GM12878 (cell line): ENCODE measurements at regions not wholly inside any gene's neighbourhood (a gene's known extent, or its start where the extent isn't known, plus 50 kb on each side); places are given as distances from the start of the nearest gene placed in this dataset.

Experiments
- ATAC-seq: fragments of 200-7000 bp; cut with Tn5 transposase; 3 replicates; pipeline ENCODE4 v1.9.1; 2020; ENCODE audit warnings: mild to moderate bottlenecking, moderate library complexity
- BruUV-seq: library from RNA; stranded (reverse); fragments of 400-500 nt; replicated peaks from 2 replicates; lab custom pipeline; 2021; lab: Mats Ljungman, UMichigan
- CTCF ChIA-PET: fragments of 300-600 bp; sonication (Branson Sonifier 250); formaldehyde crosslinking; extraction: SDS; loops from one replicate; lab custom pipeline; 2021; ENCODE audit warnings: inconsistent platforms; lab: Yijun Ruan, JAX
- POLR2A ChIA-PET: fragments of 350-600 bp; formaldehyde crosslinking; extraction: SDS; loops from one replicate; lab custom pipeline; 2021; ENCODE audit warnings: inconsistent platforms; lab: Charles Lee
- RAD21 ChIA-PET: fragments of 300-600 bp; sonication (Branson Sonifier 250); formaldehyde crosslinking; loops from one replicate; lab custom pipeline; 2023; ENCODE audit warnings: antibody characterized with exemption; ENCODE audit not compliant: unreplicated experiment; lab: Charles Lee
- SMC1A ChIA-PET: fragments of 300-600 bp; sonication (Branson Sonifier 250); formaldehyde crosslinking; loops from one replicate; lab custom pipeline; 2023; ENCODE audit not compliant: unreplicated experiment, uncharacterized antibody; lab: Charles Lee
- DNase-seq: peaks from one replicate; pipeline ENCODE4 v3.0.0-alpha.2; 2011; ENCODE audit warnings: low read depth, low spot score
- FAIRE-seq: peaks from 3 replicates; lab custom pipeline; 2011; peaks lifted over from hg19 to GRCh38; lab: Jason Lieb, UNC
- H2AFZ ChIP-seq: 2 replicates; pipeline ENCODE4 v1.6.0; 2011; ENCODE audit warnings: low read depth, low read length, control low read depth; ENCODE audit not compliant: control insufficient read depth
- H3K27ac ChIP-seq: 2 replicates; pipeline ENCODE4 v1.5.1; 2011; ENCODE audit warnings: control low read depth; ENCODE audit not compliant: control insufficient read depth, insufficient read depth
- H3K27me3 ChIP-seq, 2 experiments: replicated peaks in 1 of 2; 2 replicates each; pipeline versions ENCODE4 v1.6.0 to v1.6.1; 2011; ENCODE audit warnings: low read length in 1 of 2; ENCODE audit not compliant: control insufficient read depth in 2 of 2, insufficient read depth in 2 of 2
- H3K36me3 ChIP-seq, 2 experiments: 2 replicates each; pipeline ENCODE4 v1.5.1; 2011; ENCODE audit warnings: low read length in 1 of 2; ENCODE audit not compliant: control insufficient read depth in 2 of 2, insufficient read depth in 2 of 2
- H3K4me1 ChIP-seq: 2 replicates; pipeline ENCODE4 v1.6.1; 2011; ENCODE audit warnings: mild to moderate bottlenecking, low read length, moderate library complexity, mixed read lengths; ENCODE audit not compliant: control insufficient read depth, insufficient read depth
- H3K4me2 ChIP-seq: 2 replicates; pipeline ENCODE4 v1.6.0; 2011; ENCODE audit warnings: control low read depth; ENCODE audit not compliant: control insufficient read depth, insufficient read depth
- H3K4me3 ChIP-seq: fragments of 200-600 bp; sonication (generic); 2 replicates; pipeline ENCODE4 v1.5.1; 2016
- H3K79me2 ChIP-seq: 2 replicates; pipeline ENCODE4 v1.6.0; 2011; ENCODE audit warnings: low read length; ENCODE audit not compliant: control insufficient read depth, insufficient read depth
- H3K9ac ChIP-seq: 2 replicates; pipeline ENCODE4 v1.8.0; 2011; ENCODE audit warnings: low read length, control low read depth, mixed read lengths; ENCODE audit not compliant: control insufficient read depth, insufficient read depth
- H3K9me3 ChIP-seq: replicated peaks from 3 replicates; pipeline ENCODE4 v1.5.1; 2011; ENCODE audit warnings: mild to moderate bottlenecking, low read length; ENCODE audit not compliant: control insufficient read depth, insufficient read depth
- H4K20me1 ChIP-seq: 2 replicates; pipeline ENCODE4 v1.6.0; 2011; ENCODE audit not compliant: control insufficient read depth, insufficient read depth
- CBX5 ChIP-seq: sonication (generic); IDR thresholded peaks from 2 replicates; pipeline ENCODE4 v1.6.1; 2016; ENCODE audit warnings: low read depth, moderate library complexity, mild to moderate bottlenecking, inconsistent platforms
- FOS ChIP-seq: IDR thresholded peaks from 3 replicates; pipeline ENCODE4 v1.6.1; 2011; ENCODE audit warnings: borderline replicate concordance; ENCODE audit not compliant: insufficient read length; ENCODE audit errors: extremely low read depth
- IKZF1 ChIP-seq: fragments of 450-650 bp; conservative IDR thresholded peaks from 2 replicates; pipeline ENCODE4 v1.6.1; 2017; ENCODE audit warnings: antibody characterized with exemption, mild to moderate bottlenecking
- MTA2 ChIP-seq: fragments of 450-650 bp; IDR thresholded peaks from 2 replicates; pipeline ENCODE4 v1.6.1; 2016; ENCODE audit warnings: low read depth, mild to moderate bottlenecking, moderate library complexity
- TARDBP ChIP-seq: IDR thresholded peaks from 2 replicates; pipeline ENCODE4 v1.6.1; 2016; ENCODE audit warnings: borderline replicate concordance
- ZNF384 ChIP-seq: IDR thresholded peaks from 2 replicates; pipeline ENCODE4 v1.6.1; 2012; ENCODE audit warnings: low read depth, mild to moderate bottlenecking, low read length, improper control_type of control experiment, borderline replicate concordance
- WGBS: methylation state at CpG from one replicate; pipeline ENCODE4 v1.1.6; 2016; ENCODE audit warnings: low lambda C conversion rate; ENCODE audit not compliant: insufficient replicate concordance, insufficient coverage; ENCODE audit errors: missing lambda C conversion rate; 5-methylcytosine and 5-hydroxymethylcytosine counted together
- in situ Hi-C: fragments of 300-500 bp; cut with MboI; formaldehyde crosslinking; loops from 9 replicates; pipeline ENCODE4 v1.14.3; 2018; ENCODE audit warnings: mixed read lengths
- intact Hi-C: fragments of 100-400 bp; cut with micrococcal nuclease; formaldehyde crosslinking; loops from one replicate; pipeline ENCODE4 v1.14.2; 2022; ENCODE audit not compliant: unreplicated experiment
- TF ChIP-seq, protein P1 (sequence below): fragments of 450-650 bp; IDR thresholded peaks from 2 replicates; pipeline ENCODE4 v1.6.1; 2016; ENCODE audit warnings: mild to moderate bottlenecking, moderate library complexity, borderline replicate concordance
- TF ChIP-seq, protein P2 (sequence below): fragments of 450-650 bp; formaldehyde crosslinking; IDR thresholded peaks from 2 replicates; pipeline ENCODE4 v1.4.0; 2020; ENCODE audit warnings: mild to moderate bottlenecking, moderate library complexity
- TF ChIP-seq, protein P3 (sequence below): IDR thresholded peaks from 2 replicates; pipeline ENCODE4 v1.6.1; 2011; ENCODE audit warnings: borderline replicate concordance, low read depth, mild to moderate bottlenecking, moderate library complexity, mixed read lengths, low read length; ENCODE audit not compliant: insufficient read depth; ENCODE audit errors: extremely low read length

- H3K27me3 ChIP-seq, result no peaks in the 10 kb centered on the region
- FAIRE-seq (no peak), DNase-seq (no peak), ATAC-seq (no peak)
- intact Hi-C loops, result no loop called here
- no peaks in the 10 kb centered on the region for H3K4me1 ChIP-seq
- H2AFZ ChIP-seq, result no peak overlapping the region
- SMC1A ChIA-PET, result interaction anchor here (0.6 to 0.9 kb wide), 2 partner anchors 70 to 207 kb away, joined by 3 read pairs; no protein-coding TSS in a partner anchor
- no peak overlapping the region for H3K4me2 ChIP-seq
- RAD21 ChIA-PET, result no interaction called here
- H3K27ac ChIP-seq, result no peak overlapping the region
- whole genome bisulfite sequencing, result 0% methylated on average over 4 of the region's 4 CpGs
- no peaks in the 10 kb centered on the region for H4K20me1 ChIP-seq
- H3K9ac ChIP-seq, result no peak overlapping the region
- in situ Hi-C loops, result no loop called here
- H3K36me3 ChIP-seq, result no peaks in the 10 kb centered on the region
- CTCF ChIA-PET, result no interaction called here
- H3K9me3 ChIP-seq, result no peaks in the 10 kb centered on the region
- no peak for TF ChIP-seq ZNF384
- no peak for TF ChIP-seq TARDBP
- TF ChIP-seq CBX5, result no peak
- TF ChIP-seq, protein P1, sequence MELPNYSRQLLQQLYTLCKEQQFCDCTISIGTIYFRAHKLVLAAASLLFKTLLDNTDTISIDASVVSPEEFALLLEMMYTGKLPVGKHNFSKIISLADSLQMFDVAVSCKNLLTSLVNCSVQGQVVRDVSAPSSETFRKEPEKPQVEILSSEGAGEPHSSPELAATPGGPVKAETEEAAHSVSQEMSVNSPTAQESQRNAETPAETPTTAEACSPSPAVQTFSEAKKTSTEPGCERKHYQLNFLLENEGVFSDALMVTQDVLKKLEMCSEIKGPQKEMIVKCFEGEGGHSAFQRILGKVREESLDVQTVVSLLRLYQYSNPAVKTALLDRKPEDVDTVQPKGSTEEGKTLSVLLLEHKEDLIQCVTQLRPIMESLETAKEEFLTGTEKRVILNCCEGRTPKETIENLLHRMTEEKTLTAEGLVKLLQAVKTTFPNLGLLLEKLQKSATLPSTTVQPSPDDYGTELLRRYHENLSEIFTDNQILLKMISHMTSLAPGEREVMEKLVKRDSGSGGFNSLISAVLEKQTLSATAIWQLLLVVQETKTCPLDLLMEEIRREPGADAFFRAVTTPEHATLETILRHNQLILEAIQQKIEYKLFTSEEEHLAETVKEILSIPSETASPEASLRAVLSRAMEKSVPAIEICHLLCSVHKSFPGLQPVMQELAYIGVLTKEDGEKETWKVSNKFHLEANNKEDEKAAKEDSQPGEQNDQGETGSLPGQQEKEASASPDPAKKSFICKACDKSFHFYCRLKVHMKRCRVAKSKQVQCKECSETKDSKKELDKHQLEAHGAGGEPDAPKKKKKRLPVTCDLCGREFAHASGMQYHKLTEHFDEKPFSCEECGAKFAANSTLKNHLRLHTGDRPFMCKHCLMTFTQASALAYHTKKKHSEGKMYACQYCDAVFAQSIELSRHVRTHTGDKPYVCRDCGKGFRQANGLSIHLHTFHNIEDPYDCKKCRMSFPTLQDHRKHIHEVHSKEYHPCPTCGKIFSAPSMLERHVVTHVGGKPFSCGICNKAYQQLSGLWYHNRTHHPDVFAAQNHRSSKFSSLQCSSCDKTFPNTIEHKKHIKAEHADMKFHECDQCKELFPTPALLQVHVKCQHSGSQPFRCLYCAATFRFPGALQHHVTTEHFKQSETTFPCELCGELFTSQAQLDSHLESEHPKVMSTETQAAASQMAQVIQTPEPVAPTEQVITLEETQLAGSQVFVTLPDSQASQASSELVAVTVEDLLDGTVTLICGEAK, result peak; percentile 70
- no peak overlapping the region for H3K4me3 ChIP-seq
- POLR2A ChIA-PET, result no interaction called here
- no TSS peak for BruUV-seq
- no peaks in the 10 kb centered on the region for H3K79me2 ChIP-seq
Measured at GRCh38 chr4:31755751-31756150, 1035.6 kb downstream of the PCDH7 start.

GRCh38 chr4:31768756-31769155 is 1048.6 kb downstream of the PCDH7 start:
- FAIRE-seq (no peak), DNase-seq (no peak), ATAC-seq (no peak)
- CTCF ChIA-PET, result no interaction called here
- H2AFZ ChIP-seq, result no peak overlapping the region
- SMC1A ChIA-PET, result no interaction called here
- H3K36me3 ChIP-seq, result no peaks in the 10 kb centered on the region
- intact Hi-C loops, result no loop called here
- in situ Hi-C loops, result no loop called here
- no peak overlapping the region for H3K4me2 ChIP-seq
- POLR2A ChIA-PET, result no interaction called here
- H4K20me1 ChIP-seq, result no peaks in the 10 kb centered on the region
- H3K9ac ChIP-seq, result no peak overlapping the region
- H3K79me2 ChIP-seq, result no peaks in the 10 kb centered on the region
- H3K27me3 ChIP-seq, result no peaks in the 10 kb centered on the region
- H3K4me1 ChIP-seq, result no peaks in the 10 kb centered on the region
- no peaks in the 10 kb centered on the region for H3K9me3 ChIP-seq
- BruUV-seq, result no TSS peak
- no peak overlapping the region for H3K27ac ChIP-seq
- RAD21 ChIA-PET, result interaction anchor here (0.7 kb wide), 1 partner anchor 173 kb away, joined by 4 read pairs; no protein-coding TSS in a partner anchor
- H3K4me3 ChIP-seq, result no peak overlapping the region
- TF ChIP-seq FOS, result no peak
- TF ChIP-seq, protein P2, sequence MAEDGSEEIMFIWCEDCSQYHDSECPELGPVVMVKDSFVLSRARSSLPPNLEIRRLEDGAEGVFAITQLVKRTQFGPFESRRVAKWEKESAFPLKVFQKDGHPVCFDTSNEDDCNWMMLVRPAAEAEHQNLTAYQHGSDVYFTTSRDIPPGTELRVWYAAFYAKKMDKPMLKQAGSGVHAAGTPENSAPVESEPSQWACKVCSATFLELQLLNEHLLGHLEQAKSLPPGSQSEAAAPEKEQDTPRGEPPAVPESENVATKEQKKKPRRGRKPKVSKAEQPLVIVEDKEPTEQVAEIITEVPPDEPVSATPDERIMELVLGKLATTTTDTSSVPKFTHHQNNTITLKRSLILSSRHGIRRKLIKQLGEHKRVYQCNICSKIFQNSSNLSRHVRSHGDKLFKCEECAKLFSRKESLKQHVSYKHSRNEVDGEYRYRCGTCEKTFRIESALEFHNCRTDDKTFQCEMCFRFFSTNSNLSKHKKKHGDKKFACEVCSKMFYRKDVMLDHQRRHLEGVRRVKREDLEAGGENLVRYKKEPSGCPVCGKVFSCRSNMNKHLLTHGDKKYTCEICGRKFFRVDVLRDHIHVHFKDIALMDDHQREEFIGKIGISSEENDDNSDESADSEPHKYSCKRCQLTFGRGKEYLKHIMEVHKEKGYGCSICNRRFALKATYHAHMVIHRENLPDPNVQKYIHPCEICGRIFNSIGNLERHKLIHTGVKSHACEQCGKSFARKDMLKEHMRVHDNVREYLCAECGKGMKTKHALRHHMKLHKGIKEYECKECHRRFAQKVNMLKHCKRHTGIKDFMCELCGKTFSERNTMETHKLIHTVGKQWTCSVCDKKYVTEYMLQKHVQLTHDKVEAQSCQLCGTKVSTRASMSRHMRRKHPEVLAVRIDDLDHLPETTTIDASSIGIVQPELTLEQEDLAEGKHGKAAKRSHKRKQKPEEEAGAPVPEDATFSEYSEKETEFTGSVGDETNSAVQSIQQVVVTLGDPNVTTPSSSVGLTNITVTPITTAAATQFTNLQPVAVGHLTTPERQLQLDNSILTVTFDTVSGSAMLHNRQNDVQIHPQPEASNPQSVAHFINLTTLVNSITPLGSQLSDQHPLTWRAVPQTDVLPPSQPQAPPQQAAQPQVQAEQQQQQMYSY (CRISPR knock-in tag), result no peak
- TF ChIP-seq, protein P3, sequence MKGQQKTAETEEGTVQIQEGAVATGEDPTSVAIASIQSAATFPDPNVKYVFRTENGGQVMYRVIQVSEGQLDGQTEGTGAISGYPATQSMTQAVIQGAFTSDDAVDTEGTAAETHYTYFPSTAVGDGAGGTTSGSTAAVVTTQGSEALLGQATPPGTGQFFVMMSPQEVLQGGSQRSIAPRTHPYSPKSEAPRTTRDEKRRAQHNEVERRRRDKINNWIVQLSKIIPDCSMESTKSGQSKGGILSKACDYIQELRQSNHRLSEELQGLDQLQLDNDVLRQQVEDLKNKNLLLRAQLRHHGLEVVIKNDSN, result no peak
- TF ChIP-seq IKZF1, result no peak
- TF ChIP-seq MTA2, result no peak
